Trophoblast cell (in vitro differentiated cells and primary cell): ENCODE measurements at regions not wholly inside any gene's neighbourhood (a gene's known extent, or its start where the extent isn't known, plus 50 kb on each side); places are given as distances from the start of the nearest gene placed in this dataset.

Source experiments
- DNase-seq, 2 donors: peaks; one replicate each; pipeline ENCODE4 v3.0.0-alpha.2; 2016
- H2AFZ ChIP-seq: 2 replicates; pipeline ENCODE4 v1.6.1; 2013; ENCODE audit warnings: low read length, moderate library complexity, mild to moderate bottlenecking; ENCODE audit not compliant: insufficient read depth, poor library complexity
- H2AK5ac ChIP-seq: 2 replicates; pipeline ENCODE4 v1.6.1; 2013; ENCODE audit warnings: mild to moderate bottlenecking, low read length
- H2BK120ac ChIP-seq: 2 replicates; pipeline ENCODE4 v1.6.1; 2013; ENCODE audit warnings: low read length, mild to moderate bottlenecking, moderate library complexity; ENCODE audit not compliant: insufficient read depth, poor library complexity
- H2BK12ac ChIP-seq: 2 replicates; pipeline ENCODE4 v1.6.1; 2013; ENCODE audit warnings: mild to moderate bottlenecking, low read length, moderate library complexity
- H2BK5ac ChIP-seq: 2 replicates; pipeline ENCODE4 v1.6.1; 2013; ENCODE audit warnings: low read length, low read depth, moderate library complexity, mild to moderate bottlenecking; ENCODE audit not compliant: poor library complexity
- H3K14ac ChIP-seq: 2 replicates; pipeline ENCODE4 v1.6.1; 2013; ENCODE audit warnings: mild to moderate bottlenecking, low read length
- H3K18ac ChIP-seq: 2 replicates; pipeline ENCODE4 v1.6.1; 2013; ENCODE audit warnings: mild to moderate bottlenecking, low read length
- H3K23ac ChIP-seq: 2 replicates; pipeline ENCODE4 v1.6.1; 2013; ENCODE audit warnings: low read length
- H3K27ac ChIP-seq: 2 replicates; pipeline ENCODE4 v1.5.1; 2013; ENCODE audit warnings: low read depth, mild to moderate bottlenecking, inconsistent platforms, low read length, moderate library complexity
- H3K27me3 ChIP-seq: 2 replicates; pipeline ENCODE4 v1.6.1; 2013; ENCODE audit warnings: inconsistent platforms, mild to moderate bottlenecking, low read length, moderate library complexity; ENCODE audit not compliant: insufficient read depth
- H3K36me3 ChIP-seq, 2 experiments: 1 replicate in 1 of 2; 2 replicates in 1 of 2; pipeline ENCODE4 v1.6.1; 2013; ENCODE audit warnings: low read length in 2 of 2, mild to moderate bottlenecking in 2 of 2, moderate library complexity in 1 of 2; ENCODE audit not compliant: insufficient read depth in 2 of 2, control insufficient read depth in 1 of 2
- H3K4ac ChIP-seq: 2 replicates; pipeline ENCODE4 v1.6.1; 2013; ENCODE audit warnings: low read depth, mild to moderate bottlenecking, low read length, moderate library complexity
- H3K4me1 ChIP-seq, 2 experiments: 1 replicate in 1 of 2; 2 replicates in 1 of 2; pipeline ENCODE4 v1.6.1; 2013; ENCODE audit warnings: low read length in 2 of 2, mild to moderate bottlenecking in 2 of 2, moderate library complexity in 1 of 2; ENCODE audit not compliant: insufficient read depth in 2 of 2, control insufficient read depth in 1 of 2
- H3K4me2 ChIP-seq: 2 replicates; pipeline ENCODE4 v1.6.1; 2013; ENCODE audit warnings: inconsistent platforms, mild to moderate bottlenecking, low read length, moderate library complexity
- H3K4me3 ChIP-seq: 2 replicates; pipeline ENCODE4 v1.5.1; 2013; ENCODE audit warnings: mild to moderate bottlenecking, low read depth, low read length, inconsistent platforms
- H3K79me1 ChIP-seq: one replicate; pipeline ENCODE4 v1.6.1; 2013; ENCODE audit warnings: low read length
- H3K79me2 ChIP-seq: 2 replicates; pipeline ENCODE4 v1.6.1; 2013; ENCODE audit warnings: low read length, mild to moderate bottlenecking; ENCODE audit not compliant: control insufficient read depth, insufficient read depth, poor library complexity
- H3K9ac ChIP-seq: 2 replicates; pipeline ENCODE4 v1.6.1; 2013; ENCODE audit warnings: mild to moderate bottlenecking, low read length
- H3K9me3 ChIP-seq: 2 replicates; pipeline ENCODE4 v1.6.1; 2013; ENCODE audit warnings: low read depth, mild to moderate bottlenecking, control low read depth, inconsistent platforms, low read length; ENCODE audit not compliant: insufficient read depth
- H4K12ac ChIP-seq: 2 replicates; pipeline ENCODE4 v1.6.1; 2013; ENCODE audit warnings: low read depth, mild to moderate bottlenecking, low read length, moderate library complexity
- H4K8ac ChIP-seq: 2 replicates; pipeline ENCODE4 v1.6.1; 2013; ENCODE audit warnings: low read depth, mild to moderate bottlenecking, low read length, moderate library complexity
- H4K91ac ChIP-seq: one replicate; pipeline ENCODE4 v1.6.1; 2013; ENCODE audit warnings: low read depth, mild to moderate bottlenecking, low read length, moderate library complexity
- WGBS: extraction: QIAGEN DNeasy Blood & Tissue Kit; methylation state at CpG from one replicate; pipeline ENCODE4 v1.1.7; 2013; ENCODE audit warnings: missing lambda C conversion rate; ENCODE audit not compliant: insufficient read length, insufficient coverage; ENCODE audit errors: extremely low coverage; 5-methylcytosine and 5-hydroxymethylcytosine counted together

DNA sequence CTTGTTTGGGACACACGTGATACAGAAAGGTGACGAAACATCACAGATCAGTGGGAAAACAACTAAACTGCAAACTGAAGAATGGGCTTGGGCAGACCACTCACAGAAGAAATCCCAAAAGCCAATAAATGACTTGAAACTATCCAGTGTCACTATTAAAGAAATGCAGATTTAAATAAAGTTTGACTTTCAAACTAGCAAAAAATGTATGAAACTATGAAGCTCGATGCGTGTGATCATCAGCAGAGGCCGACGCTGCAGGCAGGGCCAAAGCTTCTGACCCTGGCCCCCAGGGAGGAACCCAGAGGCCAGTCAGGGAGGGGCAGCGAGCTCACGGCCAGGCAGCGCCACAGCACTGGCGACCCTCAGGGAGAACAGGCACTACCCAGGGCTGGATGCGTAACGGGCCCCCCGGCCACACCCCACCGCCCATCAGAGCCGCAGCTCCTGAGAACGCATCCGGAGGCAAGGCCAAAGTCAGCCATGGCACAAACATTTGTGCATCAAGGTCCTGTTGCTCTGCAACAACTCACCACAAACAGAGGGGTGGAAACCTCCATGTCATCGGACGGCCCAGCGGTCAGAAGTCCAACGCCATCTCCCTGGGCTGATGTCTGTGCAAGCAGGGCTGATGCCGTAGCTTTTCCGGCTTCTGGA lies 94.1 kb downstream of the YTHDF1 start:
- Histone ChIP-seq H2BK120ac (no peak overlapping the region), H3K79me2 (no peaks in the 10 kb centered on the region), H3K79me1 (no peaks in the 10 kb centered on the region), H3K18ac (no peak overlapping the region), H2BK12ac (no peak overlapping the region), H4K8ac (no peak overlapping the region), H3K9ac (no peak overlapping the region), H3K4me2 (no peak overlapping the region), H3K27ac (no peak overlapping the region), H3K4ac (no peak overlapping the region), H3K4me1 (no peaks in the 10 kb centered on the region), H4K12ac (no peak overlapping the region), H3K36me3 (no peaks in the 10 kb centered on the region), H3K9me3 (peaks cover 10% of the 10 kb centered on the region), H2AFZ (no peak overlapping the region), H3K14ac (no peak overlapping the region), H2AK5ac (no peak overlapping the region), H3K27me3 (no peaks in the 10 kb centered on the region), H2BK5ac (no peak overlapping the region), H3K23ac (no peak overlapping the region), H4K91ac (no peak overlapping the region), H3K4me3 (no peak overlapping the region)
- no peak for DNase-seq
- WGBS: no CpG with 5 or more reads among the region's 23 CpGs

DNA sequence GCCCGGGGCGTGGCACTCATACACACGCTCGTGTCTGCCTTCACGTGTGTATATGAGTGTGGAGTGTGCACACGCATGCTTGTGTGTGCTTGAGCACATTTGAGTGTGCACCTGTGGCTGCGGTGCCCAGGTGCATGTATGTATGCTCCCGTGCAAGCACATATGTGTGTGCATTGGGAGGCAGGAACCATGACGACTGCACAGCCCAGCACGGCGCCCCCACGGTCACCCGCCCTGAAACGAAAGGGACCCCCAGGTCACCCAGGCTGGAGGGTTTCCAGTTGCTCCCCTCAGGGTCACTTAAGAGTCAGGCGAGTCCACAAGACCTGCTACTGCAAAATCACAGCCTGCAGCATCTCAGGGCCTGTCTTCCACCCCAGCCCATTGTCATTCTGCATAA lies 94.7 kb downstream of the YTHDF1 start:
- no peak overlapping the region for H3K9ac ChIP-seq
- no peak overlapping the region for H2BK120ac ChIP-seq
- no peak overlapping the region for H2BK5ac ChIP-seq
- H4K91ac ChIP-seq: no peak overlapping the region
- no peaks in the 10 kb centered on the region for H3K36me3 ChIP-seq
- no peak overlapping the region for H4K12ac ChIP-seq
- no peak overlapping the region for H3K4me2 ChIP-seq
- H2AFZ ChIP-seq: no peak overlapping the region
- no peak overlapping the region for H4K8ac ChIP-seq
- no peak overlapping the region for H3K14ac ChIP-seq
- no peaks in the 10 kb centered on the region for H3K27me3 ChIP-seq
- WGBS: no CpG with 5 or more reads among the region's 15 CpGs
- no peak overlapping the region for H3K4me3 ChIP-seq
- peaks cover 10% of the 10 kb centered on the region for H3K9me3 ChIP-seq
- no peak overlapping the region for H3K18ac ChIP-seq
- no peak overlapping the region for H3K4ac ChIP-seq
- no peak overlapping the region for H3K23ac ChIP-seq
- H3K4me1 ChIP-seq: no peaks in the 10 kb centered on the region
- H2BK12ac ChIP-seq: no peak overlapping the region
- H2AK5ac ChIP-seq: no peak overlapping the region
- H3K79me1 ChIP-seq: no peaks in the 10 kb centered on the region
- DNase-seq: no peak
- H3K27ac ChIP-seq: no peak overlapping the region
- no peaks in the 10 kb centered on the region for H3K79me2 ChIP-seq

DNA sequence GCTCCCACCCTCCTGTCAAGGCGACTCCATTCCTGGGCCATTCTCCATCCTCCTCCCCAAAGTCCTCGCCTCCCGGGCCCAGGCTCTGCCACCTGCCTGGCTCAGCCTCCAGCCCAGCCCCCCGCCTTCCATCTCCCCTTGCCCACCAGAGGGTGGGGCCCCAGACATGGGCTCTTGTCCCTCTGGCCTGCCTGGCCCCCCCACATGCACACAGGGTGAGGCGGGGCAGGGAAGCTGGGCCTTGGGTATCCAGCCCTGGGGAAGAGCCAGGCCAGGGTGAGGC lies 95.2 kb downstream of the YTHDF1 start:
- peaks cover 10% of the 10 kb centered on the region for H3K9me3 ChIP-seq
- H3K4ac ChIP-seq: no peak overlapping the region
- WGBS: no CpG with 5 or more reads among the region's 5 CpGs
- no peaks in the 10 kb centered on the region for H3K79me1 ChIP-seq
- H4K91ac ChIP-seq: no peak overlapping the region
- H3K18ac ChIP-seq: no peak overlapping the region
- no peak overlapping the region for H3K14ac ChIP-seq
- no peak overlapping the region for H3K4me3 ChIP-seq
- no peak overlapping the region for H3K23ac ChIP-seq
- no peak overlapping the region for H2BK120ac ChIP-seq
- no peaks in the 10 kb centered on the region for H3K4me1 ChIP-seq
- no peaks in the 10 kb centered on the region for H3K79me2 ChIP-seq
- no peak for DNase-seq
- no peak overlapping the region for H2BK5ac ChIP-seq
- H3K4me2 ChIP-seq: no peak overlapping the region
- no peak overlapping the region for H4K8ac ChIP-seq
- H2BK12ac ChIP-seq: no peak overlapping the region
- no peaks in the 10 kb centered on the region for H3K36me3 ChIP-seq
- H3K27me3 ChIP-seq: no peaks in the 10 kb centered on the region
- no peak overlapping the region for H3K9ac ChIP-seq
- no peak overlapping the region for H2AK5ac ChIP-seq
- H2AFZ ChIP-seq: no peak overlapping the region
- H4K12ac ChIP-seq: no peak overlapping the region
- H3K27ac ChIP-seq: no peak overlapping the region

DNA sequence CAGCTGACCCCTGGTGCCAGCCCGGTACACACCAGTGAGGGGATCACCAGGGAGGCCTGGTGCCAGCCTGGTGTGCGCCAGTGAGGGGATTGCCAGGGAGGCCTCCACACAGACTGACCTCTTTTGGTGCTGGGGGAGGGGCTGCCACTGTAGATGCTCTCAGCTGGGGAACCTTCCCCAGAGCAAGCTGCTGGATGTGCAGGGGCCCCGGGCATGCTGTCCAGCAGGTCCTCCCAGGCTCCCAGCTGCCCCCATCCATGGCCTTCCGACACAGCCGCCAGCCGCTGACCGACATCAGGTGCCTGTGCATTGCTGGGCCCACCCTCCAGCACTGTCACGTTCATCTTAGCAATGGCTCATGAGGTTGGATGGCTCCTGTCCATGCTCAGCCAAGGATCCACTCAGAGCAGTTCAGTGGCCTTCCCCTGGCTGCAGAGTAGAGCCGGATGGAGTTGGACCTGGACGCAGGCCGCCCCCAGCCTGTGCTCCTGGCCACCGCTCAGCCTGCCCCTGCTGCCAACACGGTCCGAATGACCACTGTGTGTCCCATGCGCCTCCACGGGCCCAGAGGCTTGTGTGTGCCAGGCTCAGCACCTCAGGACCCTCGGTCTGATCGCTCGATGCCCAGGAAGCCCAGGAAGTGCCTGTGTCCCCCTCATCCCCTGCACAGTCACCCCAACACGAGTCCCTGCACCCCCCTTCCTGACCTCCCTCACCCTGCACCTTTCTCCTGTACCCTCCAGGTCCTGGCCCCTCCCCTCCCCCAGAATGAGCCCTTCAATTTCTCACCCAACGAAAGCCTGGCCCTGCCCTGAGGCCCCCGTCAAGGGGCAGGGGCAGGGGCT lies 95.7 kb downstream of the YTHDF1 start:
- H3K9ac ChIP-seq: no peak overlapping the region
- H3K4me3 ChIP-seq: no peak overlapping the region
- DNase-seq: no peak
- H4K91ac ChIP-seq: no peak overlapping the region
- no peak overlapping the region for H3K14ac ChIP-seq
- no peaks in the 10 kb centered on the region for H3K79me1 ChIP-seq
- H2BK5ac ChIP-seq: no peak overlapping the region
- WGBS: no CpG with 5 or more reads among the region's 22 CpGs
- H3K79me2 ChIP-seq: no peaks in the 10 kb centered on the region
- no peak overlapping the region for H3K4ac ChIP-seq
- H3K27ac ChIP-seq: no peak overlapping the region
- H3K4me1 ChIP-seq: no peaks in the 10 kb centered on the region
- no peak overlapping the region for H2BK120ac ChIP-seq
- no peaks in the 10 kb centered on the region for H3K36me3 ChIP-seq
- no peak overlapping the region for H2BK12ac ChIP-seq
- H3K18ac ChIP-seq: no peak overlapping the region
- peaks cover 10% of the 10 kb centered on the region for H3K9me3 ChIP-seq
- H3K27me3 ChIP-seq: no peaks in the 10 kb centered on the region
- H2AFZ ChIP-seq: no peak overlapping the region
- H3K4me2 ChIP-seq: no peak overlapping the region
- H3K23ac ChIP-seq: no peak overlapping the region
- H2AK5ac ChIP-seq: no peak overlapping the region
- no peak overlapping the region for H4K8ac ChIP-seq
- no peak overlapping the region for H4K12ac ChIP-seq
